Right renal pelvis (tissue), 4 donors: ENCODE measurements at regions not wholly inside any gene's neighbourhood (a gene's known extent, or its start where the extent isn't known, plus 50 kb on each side); places are given as distances from the start of the nearest gene placed in this dataset.

Experiments
- DNase-seq, 4 donors: peaks; one replicate each; pipeline ENCODE4 v3.0.0-alpha.2; 2013; ENCODE audit warnings: low read depth in 4 of 4, low spot score in 3 of 4, missing footprints in 1 of 4

DNA sequence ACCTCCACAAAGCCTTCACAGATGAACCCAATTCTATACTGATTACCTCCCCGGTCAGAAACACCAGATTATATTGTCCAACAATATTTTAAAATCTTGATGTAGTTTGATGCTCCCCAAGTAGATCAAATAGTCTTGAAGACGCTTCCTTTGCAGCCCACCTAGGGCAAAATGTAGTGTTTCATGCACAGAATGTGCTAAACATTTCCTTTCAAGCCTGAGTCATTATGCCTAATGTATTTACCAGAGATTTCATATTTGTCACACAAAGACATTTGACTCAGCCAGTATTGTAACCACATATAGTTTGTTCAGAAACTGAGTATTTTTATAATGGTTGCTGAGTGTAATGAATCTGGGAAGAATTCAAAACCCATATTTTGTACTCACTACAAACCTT lies 1396.8 kb downstream of the LRRC4C start:
- DNase-seq: no peak

DNA sequence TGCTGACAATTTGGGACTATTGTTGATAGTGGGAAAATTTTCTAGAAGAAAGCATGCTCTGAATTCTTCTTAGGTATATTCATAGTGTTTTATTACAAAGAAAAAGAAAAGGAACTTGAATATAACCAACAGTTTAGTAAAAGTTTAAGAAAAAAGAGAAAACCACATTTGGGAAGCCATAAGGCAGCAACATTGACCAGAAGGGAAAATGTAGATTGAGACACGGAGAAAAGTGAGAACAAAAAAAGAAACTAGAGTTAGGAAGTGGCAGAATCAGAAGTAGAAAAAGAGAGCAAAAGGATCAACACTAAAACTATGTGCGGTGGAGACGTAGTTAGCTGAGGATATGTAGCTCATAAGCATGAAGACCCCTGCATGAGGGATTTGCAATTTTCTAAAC lies 1398.2 kb downstream of the LRRC4C start:
- DNase-seq: no peak

DNA sequence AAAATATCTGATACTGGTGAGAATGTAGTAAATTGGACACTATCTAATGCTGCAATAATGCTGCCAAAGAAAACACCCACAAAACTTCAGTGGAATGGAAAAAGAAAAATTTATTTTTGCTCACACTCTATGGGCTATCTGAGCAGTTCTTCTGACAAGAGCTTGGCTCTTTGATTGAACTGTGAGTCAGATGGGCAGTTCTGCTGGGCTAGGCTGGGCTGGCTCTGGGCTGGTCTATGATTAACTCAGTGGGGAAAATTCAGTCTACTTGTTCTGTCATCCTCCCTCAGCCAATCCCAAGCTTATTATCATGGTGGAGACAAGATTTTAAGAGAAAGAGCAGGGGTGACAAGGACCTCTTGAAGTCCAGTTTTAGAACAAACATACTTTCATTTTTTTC lies 1404.8 kb downstream of the LRRC4C start:
- DNase-seq: no peak

DNA sequence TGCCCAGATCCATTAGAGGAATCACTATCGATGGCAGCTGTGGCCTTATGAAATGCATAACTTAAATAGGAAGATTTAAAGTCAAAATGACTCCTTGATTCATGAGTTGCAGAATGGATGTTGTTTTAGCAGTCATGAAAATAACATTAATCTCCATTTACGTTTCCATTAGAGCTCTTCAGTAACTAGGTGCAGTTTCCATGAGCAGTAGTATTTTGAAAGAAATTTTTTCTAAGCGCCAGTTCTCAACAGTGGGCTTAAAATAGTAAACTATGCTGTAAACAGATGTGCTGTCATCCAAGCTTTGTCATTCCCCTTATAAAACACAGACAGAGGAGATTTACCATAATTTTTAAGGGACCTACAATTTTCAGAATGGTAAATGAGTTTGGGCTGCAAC lies 1414.1 kb downstream of the LRRC4C start:
- no peak for DNase-seq

DNA sequence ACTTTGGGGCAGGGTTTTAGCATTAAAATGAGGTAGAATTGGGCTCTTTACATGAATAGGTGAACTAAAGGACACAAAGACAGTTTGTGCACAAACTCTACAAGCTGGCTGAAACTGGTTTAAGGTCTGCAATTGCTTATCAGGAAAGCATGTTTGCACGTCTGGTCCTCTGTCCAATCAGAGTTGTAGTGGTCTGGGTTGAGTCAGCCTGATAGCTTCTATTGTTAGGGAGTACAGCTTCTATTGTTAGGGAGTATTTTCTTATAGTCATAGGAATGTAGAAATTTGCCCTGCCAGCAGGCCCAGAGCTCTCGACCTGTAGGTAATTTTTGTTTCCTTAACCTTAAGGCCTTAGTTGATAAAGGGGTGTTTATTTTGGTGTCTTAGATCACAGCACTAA lies 1422.4 kb downstream of the LRRC4C start:
- DNase-seq: no peak

DNA sequence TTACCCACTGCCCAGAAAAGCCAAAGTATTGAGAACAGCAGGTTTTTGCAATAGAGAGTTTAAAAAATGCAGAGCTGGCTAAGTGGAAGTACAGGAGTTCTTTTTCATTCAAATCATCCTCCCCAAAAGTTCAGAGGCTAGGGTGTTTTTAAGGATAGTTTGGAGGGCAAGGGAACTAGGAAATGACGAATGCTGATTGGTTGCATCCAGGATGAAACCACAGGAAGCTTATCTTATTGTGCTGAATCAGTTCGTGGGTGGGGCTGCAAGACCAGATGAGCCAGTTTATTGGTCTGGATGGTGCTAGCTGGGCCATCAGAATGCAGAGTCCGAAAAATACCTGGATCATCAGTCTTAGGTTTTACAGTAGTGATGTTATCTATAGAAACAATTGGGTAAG lies 1427.1 kb downstream of the LRRC4C start:
- DNase-seq: no peak

DNA sequence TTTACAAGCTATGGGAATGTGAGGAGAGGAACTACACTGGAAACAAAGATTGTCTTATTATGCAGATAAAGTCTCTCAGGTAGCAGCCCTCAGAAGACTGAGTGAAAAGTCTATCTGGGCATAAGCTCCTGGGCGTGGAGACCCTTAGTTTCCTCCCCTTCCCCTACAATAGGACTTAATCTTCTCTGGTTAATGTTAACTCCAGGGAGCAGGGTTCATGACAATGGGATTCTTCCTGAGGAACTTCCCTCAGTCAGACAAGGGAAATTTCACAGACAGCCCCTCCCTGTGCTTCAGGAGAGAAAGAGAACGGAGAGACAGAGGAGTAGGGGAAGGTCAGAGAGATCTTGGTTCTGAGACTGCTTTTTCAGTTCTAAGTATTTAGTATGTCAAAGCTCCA lies 1428.6 kb downstream of the LRRC4C start:
- no peak for DNase-seq

DNA sequence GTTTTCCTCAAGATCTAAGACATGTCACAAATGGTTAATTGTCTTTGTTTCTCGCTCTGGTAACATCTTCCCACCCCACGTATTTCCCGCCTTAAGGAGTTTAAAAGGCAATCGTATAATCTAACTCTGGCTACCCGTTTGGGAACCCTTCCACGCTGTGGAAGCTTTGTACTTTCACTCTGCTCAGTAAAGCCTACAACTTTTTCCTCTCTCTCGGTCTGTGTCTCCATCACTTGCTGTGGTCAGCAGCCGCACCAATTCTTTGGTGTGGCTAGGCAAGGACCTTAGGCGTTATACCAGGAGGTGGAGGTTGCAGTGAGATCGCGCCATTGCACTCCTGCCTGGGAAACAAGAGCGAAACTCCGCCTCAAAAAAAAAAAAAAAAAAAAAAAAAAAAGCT lies 1430.1 kb downstream of the LRRC4C start:
- DNase-seq: peak in 1 of 4 donors; percentile 20

DNA sequence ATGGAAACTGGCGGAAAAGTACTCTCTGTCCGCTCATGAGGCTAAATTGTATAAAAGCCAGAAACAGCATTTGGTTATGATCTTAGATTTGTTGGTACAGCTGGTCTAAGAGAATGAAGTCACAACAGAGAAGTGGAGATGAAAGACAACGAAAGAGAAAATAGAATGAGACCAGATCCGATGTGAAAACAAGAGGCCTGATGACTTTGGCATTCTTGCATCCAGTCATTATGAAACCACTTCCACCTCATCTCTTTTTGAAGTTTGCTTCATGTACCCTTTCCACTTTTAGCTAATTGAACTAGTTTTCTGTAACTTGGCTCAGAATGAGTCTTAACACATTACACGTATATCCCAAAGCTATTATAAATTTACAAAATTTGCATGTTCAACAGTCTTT lies 1431.7 kb downstream of the LRRC4C start:
- DNase-seq: no peak

DNA sequence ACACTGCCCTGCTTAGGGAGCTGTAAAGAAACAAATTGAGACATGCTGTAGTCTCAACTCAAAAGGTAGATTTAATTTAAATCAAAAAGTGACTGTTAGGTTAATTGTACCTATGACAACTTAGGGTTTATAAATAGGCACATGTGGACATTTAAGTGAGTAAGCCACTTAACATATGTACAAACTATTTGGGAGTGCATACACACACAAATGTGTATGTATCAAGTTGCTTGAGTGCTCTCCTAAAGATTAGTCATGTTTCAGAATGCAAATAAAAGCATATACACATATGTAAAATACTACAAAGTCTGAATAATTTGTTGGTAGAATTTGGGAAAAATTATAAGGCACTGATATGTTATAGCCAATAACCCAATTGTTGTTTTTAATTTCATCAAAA lies 1435.7 kb downstream of the LRRC4C start:
- DNase-seq: no peak

DNA sequence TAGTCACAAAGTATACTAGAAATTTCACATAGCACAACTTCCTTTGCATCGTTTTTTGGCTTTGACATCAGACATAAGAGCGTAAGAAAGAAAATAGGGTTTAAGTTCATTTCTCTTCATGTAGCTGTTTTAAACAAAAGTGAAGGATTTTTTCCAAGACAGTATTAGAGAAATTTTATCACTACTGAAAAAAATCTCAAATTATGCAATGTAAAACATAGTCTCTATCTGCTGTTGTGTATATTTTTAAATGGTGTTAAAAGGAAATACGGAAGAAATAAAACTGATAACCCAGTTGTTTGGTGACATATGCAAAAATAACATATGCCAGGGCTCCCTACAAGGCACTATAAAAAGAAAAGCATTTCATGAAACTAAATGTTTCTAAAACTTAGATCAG lies 1449.4 kb downstream of the LRRC4C start:
- no peak for DNase-seq

DNA sequence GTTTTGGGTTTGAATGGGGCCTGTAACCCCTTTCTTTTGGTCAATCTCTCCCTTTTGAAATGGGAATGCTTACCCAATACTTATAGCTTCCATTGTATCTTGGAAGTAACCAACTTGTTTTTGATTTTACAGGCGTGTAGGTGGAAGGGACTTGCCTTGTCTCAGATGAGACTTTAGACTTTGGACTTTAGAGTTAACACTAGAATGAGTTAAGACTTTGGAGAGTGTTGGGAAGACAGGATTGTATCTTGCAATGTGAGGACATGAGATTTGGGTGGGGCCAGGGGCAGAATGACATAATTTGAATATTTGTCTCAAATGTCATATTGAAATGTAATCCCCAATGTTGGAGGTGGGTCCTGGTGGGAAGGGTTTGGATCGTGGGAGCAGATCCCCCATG lies 1466.9 kb downstream of the LRRC4C start:
- no peak for DNase-seq

DNA sequence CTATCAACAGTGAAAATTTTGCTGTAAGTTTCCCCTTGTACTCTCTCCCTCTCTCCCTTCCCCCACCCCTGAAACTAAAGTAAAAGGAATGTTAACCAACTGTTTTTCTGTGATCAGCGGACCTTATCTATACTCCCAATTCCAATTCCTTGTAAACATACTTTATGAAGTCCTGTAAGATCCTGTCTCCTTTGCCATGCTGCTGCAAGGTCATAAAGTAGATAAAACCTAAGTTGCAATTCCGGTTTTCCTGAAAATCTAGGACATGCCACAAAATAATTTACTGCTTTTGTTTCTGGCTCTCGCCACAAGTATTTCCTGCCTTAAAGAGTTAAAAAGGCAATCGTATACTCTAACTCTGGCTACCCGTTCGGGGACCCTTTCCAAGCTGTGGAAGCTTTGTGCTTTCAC lies 1469.0 kb downstream of the LRRC4C start:
- DNase-seq: peak; percentile 29 to 62 (median 48)

DNA sequence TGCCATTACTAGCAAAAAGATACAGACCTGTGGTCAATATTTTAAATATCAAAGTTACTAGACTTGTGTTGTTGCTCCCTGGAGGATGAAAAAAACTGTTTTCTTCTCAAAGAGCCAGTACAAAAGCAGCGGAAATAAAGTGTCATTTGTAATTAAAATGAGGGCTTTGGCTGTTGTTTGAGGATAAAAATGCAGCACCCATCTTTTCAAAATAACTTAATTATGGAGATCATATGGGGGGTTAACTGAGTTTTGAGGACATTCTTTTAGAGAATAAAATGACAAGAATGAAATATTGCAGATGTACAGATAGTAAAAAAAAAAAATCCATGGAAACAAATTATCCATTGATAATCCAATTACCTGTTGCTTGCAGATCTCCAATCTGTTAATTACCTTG lies 1484.4 kb downstream of the LRRC4C start:
- DNase-seq: no peak

DNA sequence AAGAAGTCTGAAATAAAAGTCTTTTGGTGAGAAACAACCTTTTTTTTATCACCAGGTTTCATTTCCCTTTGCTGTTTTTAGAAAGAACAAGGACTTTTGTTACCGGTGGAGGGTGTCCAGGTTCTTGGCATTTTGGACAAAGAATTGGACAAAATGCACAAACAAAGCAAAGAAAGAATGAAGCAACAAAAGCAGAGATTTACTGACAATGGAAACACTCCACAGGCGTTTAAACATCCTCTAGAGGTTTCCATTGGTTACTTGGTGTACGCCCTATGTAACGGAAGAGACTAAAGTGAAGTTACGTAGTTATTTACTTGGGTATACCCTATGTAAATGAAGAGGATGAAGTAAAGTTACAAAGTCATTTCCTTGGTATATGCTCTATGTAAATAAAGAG lies 1487.0 kb downstream of the LRRC4C start:
- DNase-seq: no peak

DNA sequence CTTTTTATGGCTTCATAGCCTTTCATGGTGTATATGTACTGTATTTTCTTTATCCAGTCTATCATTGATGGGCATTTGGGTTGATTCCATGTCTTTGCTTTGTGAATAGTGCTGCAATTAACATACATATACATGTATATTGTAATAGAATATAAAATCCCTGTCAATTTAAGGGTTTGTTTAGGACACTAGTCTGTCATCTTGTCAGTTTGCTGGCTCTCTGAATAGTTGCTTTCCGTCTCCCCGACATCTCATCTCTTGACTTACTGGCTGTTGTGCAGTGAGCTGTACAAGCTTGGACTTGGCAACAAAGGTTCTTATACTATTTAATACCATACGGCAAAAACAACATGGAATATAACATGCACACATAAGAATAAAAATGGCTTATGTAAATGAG lies 1487.5 kb downstream of the LRRC4C start:
- DNase-seq: no peak

DNA sequence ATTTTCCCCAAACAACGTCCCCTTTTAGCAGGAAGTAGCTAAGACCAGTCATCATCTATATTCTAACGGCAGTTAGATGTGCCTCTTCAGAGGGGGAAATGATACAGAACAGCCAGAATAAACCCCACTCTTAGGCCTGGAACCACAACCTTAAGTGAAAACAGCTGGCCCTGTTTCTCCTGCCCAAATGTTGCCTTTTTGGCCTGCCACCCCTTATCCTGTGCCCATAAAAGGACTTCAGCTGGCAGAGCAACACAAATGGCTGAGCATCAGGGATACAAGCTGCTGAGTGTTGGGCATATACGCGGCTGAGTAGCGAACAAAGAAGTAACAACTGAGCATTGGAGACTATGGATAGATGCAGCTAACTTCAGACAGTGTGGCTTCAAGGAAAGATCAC lies 1491.4 kb downstream of the LRRC4C start:
- DNase-seq: no peak

DNA sequence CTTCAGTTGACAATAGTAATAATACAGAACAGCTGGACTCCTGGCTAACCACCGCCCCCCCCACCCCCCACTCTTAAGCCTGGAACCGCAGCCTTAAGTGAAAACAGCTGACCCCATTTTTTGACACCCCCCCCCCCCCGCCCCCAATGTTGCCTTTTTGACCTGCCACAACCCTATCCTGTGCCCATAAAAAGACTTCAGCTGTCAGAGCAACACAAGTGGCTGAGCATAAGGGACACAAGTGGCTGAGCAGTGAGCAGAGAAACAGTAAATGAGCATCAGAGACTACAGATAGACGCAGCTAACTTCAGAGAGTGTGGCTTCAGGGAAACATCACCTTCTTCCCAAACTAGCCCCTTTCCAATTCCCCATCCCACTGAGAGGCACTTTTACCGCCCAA lies 1493.8 kb downstream of the LRRC4C start:
- DNase-seq: no peak

DNA sequence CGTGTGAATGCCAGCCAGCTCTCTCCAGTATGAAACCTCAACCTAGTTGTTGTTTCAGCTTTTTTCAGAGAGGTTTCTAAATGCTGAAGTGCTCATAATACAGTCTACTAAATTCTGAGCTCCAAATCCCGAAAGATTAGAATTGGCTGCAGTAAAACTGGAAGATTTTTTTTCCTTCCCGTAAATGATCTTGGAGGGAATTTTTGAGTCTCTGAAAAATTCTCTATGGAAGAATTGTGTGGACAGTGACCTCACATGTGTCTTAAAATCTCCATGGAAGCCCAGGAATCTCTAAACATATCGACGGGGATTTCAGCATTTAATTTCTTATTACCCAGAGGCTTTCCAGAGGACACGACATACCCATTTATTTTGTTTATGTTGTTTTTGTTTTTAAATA lies 1499.2 kb downstream of the LRRC4C start:
- no peak for DNase-seq

DNA sequence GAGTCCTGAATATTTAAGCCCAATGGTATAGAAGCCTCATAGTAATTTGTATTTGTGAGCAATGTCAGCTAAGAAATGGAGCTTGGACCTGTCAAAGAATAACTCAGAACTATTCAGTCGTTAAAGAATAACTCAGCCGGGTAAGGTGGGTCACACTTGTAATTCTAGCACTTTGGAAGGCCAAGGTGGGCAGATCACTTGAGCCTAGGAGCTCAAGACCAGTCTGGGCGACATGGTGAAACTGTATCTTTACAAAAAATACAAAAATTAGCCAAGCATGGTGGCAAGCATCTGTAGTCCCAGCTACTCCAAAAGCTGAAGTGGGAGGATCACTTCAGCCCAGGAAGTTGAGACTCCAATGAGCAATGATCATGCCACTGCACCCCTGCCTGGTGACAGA lies 1526.5 kb downstream of the LRRC4C start:
- peak in 2 of 4 donors; percentile 10 for DNase-seq

DNA sequence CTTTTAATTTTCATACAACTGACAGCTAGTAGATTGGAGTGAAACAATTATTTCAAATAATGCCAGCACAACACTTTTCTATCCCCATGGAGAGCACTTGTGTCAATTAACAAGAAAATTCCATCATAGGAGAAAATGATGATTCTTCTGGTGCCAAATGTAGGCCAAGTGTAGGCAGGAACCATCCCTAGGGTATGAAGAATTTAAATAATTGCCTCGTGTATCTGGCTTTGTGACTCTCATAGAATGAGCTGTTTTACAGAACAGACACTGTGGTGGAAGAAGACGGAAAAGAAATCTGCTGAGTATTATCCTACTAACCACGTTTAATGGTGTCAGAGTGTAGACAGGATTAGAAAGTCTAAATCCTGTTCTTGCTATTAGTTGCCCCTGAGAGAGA lies 1542.2 kb downstream of the LRRC4C start:
- no peak for DNase-seq

DNA sequence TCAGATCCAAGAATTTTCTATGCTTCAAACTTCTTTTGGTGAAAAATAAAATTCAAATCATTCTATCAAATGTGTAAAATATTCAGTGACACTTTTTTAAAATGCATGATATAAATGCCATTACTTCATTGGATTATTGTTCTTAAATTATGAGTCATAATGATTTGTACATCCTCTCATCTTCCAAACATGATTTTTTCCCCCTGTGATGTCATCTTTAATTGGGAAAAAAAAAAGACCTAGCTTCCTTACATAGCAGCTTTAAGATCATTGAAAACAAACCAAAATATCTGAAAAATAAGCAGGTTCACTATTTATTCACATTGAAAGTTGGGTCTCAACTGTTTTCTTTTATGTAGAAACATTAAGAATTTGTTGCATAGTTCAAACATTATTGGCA lies 1549.4 kb downstream of the LRRC4C start:
- DNase-seq: no peak

DNA sequence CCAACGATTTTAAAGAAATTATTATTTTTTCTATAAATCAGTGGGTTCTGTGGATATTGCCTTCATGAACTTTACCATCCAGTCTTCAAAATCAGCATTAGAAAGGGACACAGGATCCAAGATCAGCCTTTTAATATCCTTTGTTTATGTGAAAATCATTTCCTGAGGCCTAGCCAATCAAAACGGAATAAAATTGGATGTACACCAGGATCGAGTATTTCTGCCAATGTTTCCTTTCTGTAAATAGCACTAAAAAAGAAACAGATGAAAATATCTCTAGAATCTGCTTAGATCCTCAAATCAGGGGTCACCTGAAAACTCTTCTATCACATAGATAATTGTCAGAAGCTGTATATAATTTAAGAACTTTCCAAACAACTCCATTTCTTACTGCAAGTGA lies 1598.5 kb downstream of the LRRC4C start:
- no peak for DNase-seq

DNA sequence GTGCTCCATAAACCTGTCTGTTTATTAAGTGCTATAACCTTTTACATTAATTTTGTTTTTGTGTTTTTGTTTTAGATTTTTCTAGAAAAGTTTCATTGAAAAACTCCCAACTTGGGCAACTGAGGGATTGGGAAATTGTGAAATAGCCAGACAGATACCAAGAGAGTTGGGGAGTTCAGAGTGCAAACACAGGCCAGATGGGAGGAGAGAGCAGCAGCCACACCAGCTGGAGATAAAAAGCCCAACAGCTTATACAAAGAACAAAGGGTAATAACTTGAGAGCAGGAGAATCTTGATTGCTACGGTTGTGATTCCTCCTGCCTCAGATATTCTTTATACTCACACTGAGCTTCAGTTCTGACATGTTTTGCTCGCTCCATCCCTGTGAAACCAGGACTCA lies 1642.2 kb downstream of the LRRC4C start:
- peak in 2 of 4 donors; percentile 0 to 5 for DNase-seq
